Neural progenitor cell (in vitro differentiated cells): ENCODE measurements at regions not wholly inside any gene's neighbourhood (a gene's known extent, or its start where the extent isn't known, plus 50 kb on each side); places are given as distances from the start of the nearest gene placed in this dataset.

Source experiments
- DNase-seq: peaks from one replicate; pipeline ENCODE4 v3.0.0-alpha.2; 2016; ENCODE audit warnings: low spot score
- H2AFZ ChIP-seq: fragments of 200-600 bp; sonication (generic); replicated peaks from 2 replicates; pipeline ENCODE4 v1.6.1; 2016; ENCODE audit warnings: antibody characterized with exemption
- H3F3A ChIP-seq: fragments of 200-600 bp; sonication (generic); 2 replicates; pipeline ENCODE4 v1.6.1; 2016; ENCODE audit warnings: antibody characterized with exemption, low read depth
- H3K27ac ChIP-seq: fragments of 200-600 bp; sonication (generic); 2 replicates; pipeline ENCODE4 v1.5.1; 2016; ENCODE audit warnings: mild to moderate bottlenecking
- H3K27me3 ChIP-seq: fragments of 200-600 bp; sonication (generic); 2 replicates; pipeline ENCODE4 v1.6.1; 2016; ENCODE audit warnings: mild to moderate bottlenecking, moderate library complexity
- H3K36me3 ChIP-seq: fragments of 200-600 bp; sonication (generic); 2 replicates; pipeline ENCODE4 v1.5.1; 2016
- H3K4me1 ChIP-seq: fragments of 200-600 bp; sonication (generic); 2 replicates; pipeline ENCODE4 v1.6.1; 2016; ENCODE audit warnings: mixed run types
- H3K4me2 ChIP-seq: fragments of 200-600 bp; sonication (generic); 2 replicates; pipeline ENCODE4 v1.6.1; 2016
- H3K4me3 ChIP-seq: fragments of 200-600 bp; sonication (generic); 2 replicates; pipeline ENCODE4 v1.5.1; 2016
- H3K79me2 ChIP-seq: fragments of 200-600 bp; sonication (generic); 2 replicates; pipeline ENCODE4 v1.6.1; 2016; ENCODE audit warnings: low read depth
- H3K9ac ChIP-seq: fragments of 200-600 bp; sonication (generic); 2 replicates; pipeline ENCODE4 v1.6.1; 2016
- H3K9me3 ChIP-seq: fragments of 200-600 bp; sonication (generic); 2 replicates; pipeline ENCODE4 v1.5.1; 2016; ENCODE audit warnings: low read depth
- H4K20me1 ChIP-seq: fragments of 200-600 bp; sonication (generic); 2 replicates; pipeline ENCODE4 v1.6.1; 2016; ENCODE audit warnings: low read depth
- H3K27ac Mint-ChIP-seq: 3 replicates; pipeline ENCODE4 v1.8.0; 2021; ENCODE audit warnings: mixed read lengths
- H3K27me3 Mint-ChIP-seq: 2 replicates; pipeline ENCODE4 v1.8.0; 2022; ENCODE audit warnings: low read depth, mild to moderate bottlenecking, inconsistent platforms, moderate library complexity, mixed read lengths; ENCODE audit not compliant: insufficient read depth
- H3K36me3 Mint-ChIP-seq: 3 replicates; pipeline ENCODE4 v1.8.0; 2021; ENCODE audit warnings: mixed read lengths
- H3K4me1 Mint-ChIP-seq: 3 replicates; pipeline ENCODE4 v1.8.0; 2021; ENCODE audit warnings: mixed read lengths
- H3K4me3 Mint-ChIP-seq: 3 replicates; pipeline ENCODE4 v1.8.0; 2021; ENCODE audit warnings: mild to moderate bottlenecking, moderate library complexity, mixed read lengths
- H3K9me3 Mint-ChIP-seq: 3 replicates; pipeline ENCODE4 v1.8.0; 2020; ENCODE audit warnings: mixed read lengths
- EZH2 ChIP-seq: fragments of 200-600 bp; sonication (generic); IDR thresholded peaks from 2 replicates; pipeline ENCODE4 v1.6.1; 2017; ENCODE audit warnings: antibody characterized with exemption, mild to moderate bottlenecking, moderate library complexity
- EZH2phosphoT487 ChIP-seq: fragments of 200-600 bp; sonication (generic); IDR thresholded peaks from 2 replicates; pipeline ENCODE4 v1.6.1; 2017; ENCODE audit warnings: antibody characterized with exemption
- TF ChIP-seq, protein P1 (sequence below): fragments of 200-600 bp; sonication (generic); IDR thresholded peaks from 2 replicates; pipeline ENCODE4 v1.5.1; 2017; ENCODE audit warnings: antibody characterized with exemption, mild to moderate bottlenecking

GRCh38 chr1:116224561-116224960 lies 113.4 kb downstream of the MAB21L3 start:
- no peaks in the 10 kb centered on the region for H4K20me1 ChIP-seq
- no peaks in the 10 kb centered on the region for H3K36me3 Mint-ChIP-seq
- peaks cover 3% of the 10 kb centered on the region for H3K27me3 Mint-ChIP-seq
- H3K27me3 ChIP-seq = no peaks in the 10 kb centered on the region
- H3K9ac ChIP-seq = no peak overlapping the region
- no peaks in the 10 kb centered on the region for H3F3A ChIP-seq
- H3K27ac Mint-ChIP-seq = no peak overlapping the region
- peaks cover 3% of the 10 kb centered on the region for H3K4me1 Mint-ChIP-seq
- no peak overlapping the region for H3K4me3 Mint-ChIP-seq
- no peak overlapping the region for H3K4me3 ChIP-seq
- no peaks in the 10 kb centered on the region for H3K9me3 ChIP-seq
- no peaks in the 10 kb centered on the region for H3K9me3 Mint-ChIP-seq
- DNase-seq = no peak
- no peaks in the 10 kb centered on the region for H3K79me2 ChIP-seq
- no peaks in the 10 kb centered on the region for H3K36me3 ChIP-seq
- H3K27ac ChIP-seq = no peak overlapping the region
- no peak overlapping the region for H2AFZ ChIP-seq
- no peak overlapping the region for H3K4me2 ChIP-seq
- no peak for TF ChIP-seq EZH2phosphoT487
- TF ChIP-seq, protein P1, sequence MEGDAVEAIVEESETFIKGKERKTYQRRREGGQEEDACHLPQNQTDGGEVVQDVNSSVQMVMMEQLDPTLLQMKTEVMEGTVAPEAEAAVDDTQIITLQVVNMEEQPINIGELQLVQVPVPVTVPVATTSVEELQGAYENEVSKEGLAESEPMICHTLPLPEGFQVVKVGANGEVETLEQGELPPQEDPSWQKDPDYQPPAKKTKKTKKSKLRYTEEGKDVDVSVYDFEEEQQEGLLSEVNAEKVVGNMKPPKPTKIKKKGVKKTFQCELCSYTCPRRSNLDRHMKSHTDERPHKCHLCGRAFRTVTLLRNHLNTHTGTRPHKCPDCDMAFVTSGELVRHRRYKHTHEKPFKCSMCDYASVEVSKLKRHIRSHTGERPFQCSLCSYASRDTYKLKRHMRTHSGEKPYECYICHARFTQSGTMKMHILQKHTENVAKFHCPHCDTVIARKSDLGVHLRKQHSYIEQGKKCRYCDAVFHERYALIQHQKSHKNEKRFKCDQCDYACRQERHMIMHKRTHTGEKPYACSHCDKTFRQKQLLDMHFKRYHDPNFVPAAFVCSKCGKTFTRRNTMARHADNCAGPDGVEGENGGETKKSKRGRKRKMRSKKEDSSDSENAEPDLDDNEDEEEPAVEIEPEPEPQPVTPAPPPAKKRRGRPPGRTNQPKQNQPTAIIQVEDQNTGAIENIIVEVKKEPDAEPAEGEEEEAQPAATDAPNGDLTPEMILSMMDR = no peak
- TF ChIP-seq EZH2 = no peak
- no peaks in the 10 kb centered on the region for H3K4me1 ChIP-seq

DNA sequence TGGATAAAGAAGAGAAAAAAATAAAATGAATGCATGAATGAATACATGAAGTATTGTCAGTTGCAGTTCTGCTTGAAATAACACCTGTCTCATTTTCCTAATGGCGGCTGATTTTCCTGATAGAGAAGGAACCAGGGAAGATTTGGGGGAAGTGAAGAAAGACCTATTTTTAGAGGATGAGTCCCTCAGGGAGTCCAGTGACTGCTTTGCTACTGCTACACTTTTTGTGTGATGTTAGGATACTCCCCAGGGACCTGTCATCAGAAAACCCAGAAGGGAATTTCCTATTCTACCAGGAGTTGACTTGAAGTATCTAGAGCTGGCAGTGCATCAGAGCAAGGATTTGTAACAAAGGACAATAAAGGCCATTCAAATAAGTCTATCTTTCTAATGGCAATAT lies 114.8 kb downstream of the MAB21L3 start:
- H3K79me2 ChIP-seq = no peaks in the 10 kb centered on the region
- Mint-ChIP-seq H3K9me3 (no peaks in the 10 kb centered on the region), H3K4me3 (no peak overlapping the region), H3K4me1 (peaks cover 3% of the 10 kb centered on the region), H3K27me3 (no peaks in the 10 kb centered on the region), H3K27ac (no peak overlapping the region), H3K36me3 (no peaks in the 10 kb centered on the region)
- TF ChIP-seq EZH2phosphoT487 = no peak
- TF ChIP-seq, protein P1 = no peak
- TF ChIP-seq EZH2 = no peak
- no peaks in the 10 kb centered on the region for H3K9me3 ChIP-seq
- no peaks in the 10 kb centered on the region for H3K4me1 ChIP-seq
- no peaks in the 10 kb centered on the region for H4K20me1 ChIP-seq
- H2AFZ ChIP-seq = no peak overlapping the region
- no peaks in the 10 kb centered on the region for H3K36me3 ChIP-seq
- H3F3A ChIP-seq = no peaks in the 10 kb centered on the region
- no peak overlapping the region for H3K27ac ChIP-seq
- DNase-seq = no peak
- no peaks in the 10 kb centered on the region for H3K27me3 ChIP-seq
- H3K4me3 ChIP-seq = no peak overlapping the region
- H3K9ac ChIP-seq = no peak overlapping the region
- no peak overlapping the region for H3K4me2 ChIP-seq

DNA sequence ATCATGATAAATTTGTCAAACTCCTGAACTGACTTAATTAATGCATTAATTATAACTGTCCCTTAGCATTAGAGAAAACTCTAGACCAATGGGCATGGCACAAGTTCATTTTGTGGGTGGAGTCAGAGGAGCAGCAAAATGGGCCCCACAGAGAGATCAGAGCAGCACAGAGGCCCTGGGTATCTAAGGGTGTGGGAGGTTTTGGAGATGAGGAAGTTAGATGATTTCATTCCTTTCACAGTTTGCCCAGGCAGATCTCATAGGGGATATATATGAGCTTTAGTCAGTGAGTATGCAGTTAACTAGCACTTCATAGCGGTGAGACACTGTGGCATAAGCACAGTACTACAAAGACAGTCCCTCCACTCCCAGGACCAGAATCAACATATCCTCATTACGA lies 117.3 kb downstream of the MAB21L3 start:
- no peak overlapping the region for H3K4me3 Mint-ChIP-seq
- H3K79me2 ChIP-seq = no peaks in the 10 kb centered on the region
- H2AFZ ChIP-seq = no peak overlapping the region
- no peaks in the 10 kb centered on the region for H3K36me3 ChIP-seq
- H3K27ac Mint-ChIP-seq = no peak overlapping the region
- no peaks in the 10 kb centered on the region for H3K27me3 Mint-ChIP-seq
- H3K4me3 ChIP-seq = no peak overlapping the region
- TF ChIP-seq, protein P1 = no peak
- TF ChIP-seq EZH2phosphoT487 (no peak), EZH2 (no peak)
- H3K27me3 ChIP-seq = no peaks in the 10 kb centered on the region
- no peak for DNase-seq
- peaks cover 10% of the 10 kb centered on the region for H3K4me1 Mint-ChIP-seq
- H3K27ac ChIP-seq = no peak overlapping the region
- no peaks in the 10 kb centered on the region for H4K20me1 ChIP-seq
- H3K9me3 ChIP-seq = no peaks in the 10 kb centered on the region
- H3K36me3 Mint-ChIP-seq = no peaks in the 10 kb centered on the region
- no peaks in the 10 kb centered on the region for H3K4me1 ChIP-seq
- no peak overlapping the region for H3K4me2 ChIP-seq
- H3K9ac ChIP-seq = no peak overlapping the region
- no peaks in the 10 kb centered on the region for H3K9me3 Mint-ChIP-seq
- no peaks in the 10 kb centered on the region for H3F3A ChIP-seq

- no peak for DNase-seq
Measured at GRCh38 chr1:116230712-116231111, 119.5 kb downstream of the MAB21L3 start.

More at GRCh38 chr1:116230712-116231111, 119.5 kb downstream of the MAB21L3 start:
- no peaks in the 10 kb centered on the region for H4K20me1 ChIP-seq
- no peak overlapping the region for H3K4me3 ChIP-seq
- no peaks in the 10 kb centered on the region for H3F3A ChIP-seq
- H3K27ac ChIP-seq = no peak overlapping the region
- peaks cover 8% of the 10 kb centered on the region for H3K4me1 Mint-ChIP-seq
- H3K27me3 Mint-ChIP-seq = no peaks in the 10 kb centered on the region
- no peaks in the 10 kb centered on the region for H3K27me3 ChIP-seq
- H3K4me3 Mint-ChIP-seq = no peak overlapping the region
- no peaks in the 10 kb centered on the region for H3K79me2 ChIP-seq
- no peak overlapping the region for H2AFZ ChIP-seq
- H3K9me3 Mint-ChIP-seq = no peaks in the 10 kb centered on the region
- no peaks in the 10 kb centered on the region for H3K36me3 Mint-ChIP-seq
- H3K27ac Mint-ChIP-seq = no peak overlapping the region
- H3K9me3 ChIP-seq = no peaks in the 10 kb centered on the region
- no peaks in the 10 kb centered on the region for H3K4me1 ChIP-seq
- H3K9ac ChIP-seq = no peak overlapping the region
- no peak overlapping the region for H3K4me2 ChIP-seq
- TF ChIP-seq EZH2phosphoT487 (no peak), EZH2 (no peak)
- TF ChIP-seq, protein P1 = no peak
- H3K36me3 ChIP-seq = no peaks in the 10 kb centered on the region
